Gastroesophageal sphincter (tissue), 4 donors: ENCODE measurements at regions not wholly inside any gene's neighbourhood (a gene's known extent, or its start where the extent isn't known, plus 50 kb on each side); places are given as distances from the start of the nearest gene placed in this dataset.
"Not testable (repeated sequence)": the region's sequence is repeated elsewhere in the genome, so short reads cannot be mapped to it uniquely, and the experiment has no call there.

Experiments
- ATAC-seq: fragments of 150-250 bp; one replicate; pipeline ENCODE4 v1.9.1; 2016; ENCODE audit warnings: mild to moderate bottlenecking, moderate library complexity
- H3K27ac ChIP-seq, 4 donors: fragments of 200-600 bp; sonication (generic) in 3 of 4; 1 replicate in 3 of 4; 2 replicates in 1 of 4; pipeline ENCODE4 v1.5.1; 2016 to 2019
- H3K27me3 ChIP-seq: fragments of 200-600 bp; sonication (generic); one replicate; pipeline ENCODE4 v1.5.1; 2019
- H3K36me3 ChIP-seq, 2 donors: fragments of 200-600 bp; sonication (generic); one replicate each; pipeline ENCODE4 v1.5.1; 2019; ENCODE audit warnings: control low read depth in 1 of 2
- H3K4me1 ChIP-seq, 3 donors: fragments of 200-600 bp; sonication (generic); 1 replicate in 2 of 3; 2 replicates in 1 of 3; pipeline ENCODE4 v1.5.1; 2016 to 2019; ENCODE audit warnings: control low read depth in 2 of 3
- H3K4me3 ChIP-seq, 2 donors: fragments of 200-600 bp; sonication (generic); one replicate each; pipeline ENCODE4 v1.5.1; 2019; ENCODE audit warnings: mild to moderate bottlenecking in 1 of 2, moderate library complexity in 1 of 2
- H3K9me3 ChIP-seq, 3 donors: fragments of 200-600 bp; sonication (generic); one replicate each; pipeline ENCODE4 v1.5.1; 2017 to 2019; ENCODE audit warnings: control low read depth in 2 of 3
- EP300 ChIP-seq: sonication (generic); formaldehyde crosslinking; IDR thresholded peaks from one replicate; pipeline ENCODE4 v1.6.1; 2017; ENCODE audit warnings: antibody characterized with exemption, mild to moderate bottlenecking
- POLR2A ChIP-seq, 2 donors: fragments of 450-650 bp; IDR thresholded peaks; one replicate each; pipeline ENCODE4 v1.6.1; 2017; ENCODE audit warnings: antibody characterized with exemption in 2 of 2, mild to moderate bottlenecking in 2 of 2, moderate library complexity in 1 of 2
- POLR2AphosphoS5 ChIP-seq: sonication (generic); formaldehyde crosslinking; IDR thresholded peaks from one replicate; pipeline ENCODE4 v1.6.1; 2017; ENCODE audit warnings: antibody characterized with exemption
- WGBS, 2 donors: methylation state at CpG; one replicate each; pipeline ENCODE4 v1.1.5; 2018; ENCODE audit warnings: low coverage in 1 of 2; 5-methylcytosine and 5-hydroxymethylcytosine counted together
- TF ChIP-seq, protein P1 (sequence below), 4 experiments: fragments of 200-600 bp in 2 of 4; fragments of 450-650 bp in 2 of 4; sonication (generic) in 1 of 4; IDR thresholded peaks; one replicate each; pipeline ENCODE4 v1.5.1; 2017 to 2019; ENCODE audit warnings: antibody characterized with exemption in 4 of 4, mild to moderate bottlenecking in 2 of 4, moderate library complexity in 2 of 4

DNA sequence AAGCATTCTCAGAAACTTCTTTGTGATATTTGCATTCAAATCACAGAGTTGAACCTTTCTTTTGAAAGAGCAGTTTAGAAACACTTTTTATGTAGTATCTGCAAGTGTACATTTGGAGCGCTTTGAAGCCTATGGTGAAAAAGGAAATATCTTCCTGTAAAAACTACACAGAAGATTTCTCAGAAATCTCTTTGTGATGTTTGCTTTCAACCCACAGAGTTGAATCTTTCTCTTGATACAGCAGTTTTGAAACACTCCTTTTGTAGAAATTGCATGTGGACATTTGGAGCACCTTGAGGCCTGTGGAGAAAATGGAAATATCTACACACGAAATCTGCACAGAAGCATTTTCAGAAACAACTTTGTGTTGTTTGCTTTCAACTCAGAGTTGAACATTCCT lies 612.3 kb upstream of the ZNF337 start:
- ATAC-seq = no peak
- H3K4me3 ChIP-seq = no peak overlapping the region
- no peaks in the 10 kb centered on the region for H3K4me1 ChIP-seq
- WGBS, 2 donors = 84 to 86% methylated on average over 2 of the region's 2 CpGs
- no peaks in the 10 kb centered on the region for H3K36me3 ChIP-seq
- no peaks in the 10 kb centered on the region for H3K9me3 ChIP-seq
- TF ChIP-seq EP300 = no peak
- no peak for TF ChIP-seq POLR2A (IDR thresholded peaks at IDR 0.05)
- TF ChIP-seq, protein P1, sequence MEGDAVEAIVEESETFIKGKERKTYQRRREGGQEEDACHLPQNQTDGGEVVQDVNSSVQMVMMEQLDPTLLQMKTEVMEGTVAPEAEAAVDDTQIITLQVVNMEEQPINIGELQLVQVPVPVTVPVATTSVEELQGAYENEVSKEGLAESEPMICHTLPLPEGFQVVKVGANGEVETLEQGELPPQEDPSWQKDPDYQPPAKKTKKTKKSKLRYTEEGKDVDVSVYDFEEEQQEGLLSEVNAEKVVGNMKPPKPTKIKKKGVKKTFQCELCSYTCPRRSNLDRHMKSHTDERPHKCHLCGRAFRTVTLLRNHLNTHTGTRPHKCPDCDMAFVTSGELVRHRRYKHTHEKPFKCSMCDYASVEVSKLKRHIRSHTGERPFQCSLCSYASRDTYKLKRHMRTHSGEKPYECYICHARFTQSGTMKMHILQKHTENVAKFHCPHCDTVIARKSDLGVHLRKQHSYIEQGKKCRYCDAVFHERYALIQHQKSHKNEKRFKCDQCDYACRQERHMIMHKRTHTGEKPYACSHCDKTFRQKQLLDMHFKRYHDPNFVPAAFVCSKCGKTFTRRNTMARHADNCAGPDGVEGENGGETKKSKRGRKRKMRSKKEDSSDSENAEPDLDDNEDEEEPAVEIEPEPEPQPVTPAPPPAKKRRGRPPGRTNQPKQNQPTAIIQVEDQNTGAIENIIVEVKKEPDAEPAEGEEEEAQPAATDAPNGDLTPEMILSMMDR (IDR thresholded peaks at IDR 0.05) = no peak
- no peak for TF ChIP-seq POLR2AphosphoS5
- H3K27me3 ChIP-seq = no peaks in the 10 kb centered on the region
- H3K27ac ChIP-seq = no peak overlapping the region

DNA sequence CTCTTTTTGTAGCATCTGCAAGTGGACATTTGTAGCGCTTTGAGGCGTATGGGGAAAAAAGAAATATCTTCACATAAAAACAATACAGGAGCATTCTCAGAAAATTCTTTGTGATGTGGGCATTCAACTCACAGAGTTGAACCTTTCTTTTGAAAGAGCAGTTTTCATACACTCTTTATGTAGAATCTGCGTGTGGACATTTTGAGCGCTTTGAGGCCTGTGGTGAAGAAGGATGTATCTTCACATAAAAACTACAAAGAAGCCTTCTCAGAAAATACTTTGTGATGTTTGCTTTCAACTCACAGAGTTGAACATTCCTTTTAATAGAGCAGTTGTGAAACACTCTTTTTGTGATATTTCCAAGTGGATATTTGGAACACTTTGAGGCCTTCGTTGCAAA lies 598.4 kb upstream of the ZNF337 start:
- no peak for ATAC-seq
- 94 to 100% methylated on average over 5 of the region's 5 CpGs for WGBS, 2 donors
- no peaks in the 10 kb centered on the region for H3K27me3 ChIP-seq
- H3K36me3 ChIP-seq = no peaks in the 10 kb centered on the region
- H3K4me1 ChIP-seq = no peaks in the 10 kb centered on the region
- no peak overlapping the region for H3K4me3 ChIP-seq
- H3K9me3 ChIP-seq = no peaks in the 10 kb centered on the region
- TF ChIP-seq EP300 = no peak
- H3K27ac ChIP-seq = no peak overlapping the region

GRCh38 chr20:26288379-26289061 lies 591.9 kb upstream of the ZNF337 start:
- not testable (repeated sequence) for H3K9me3 ChIP-seq, H3K4me1 ChIP-seq, ATAC-seq, H3K27me3 ChIP-seq, H3K4me3 ChIP-seq, H3K36me3 ChIP-seq, H3K27ac ChIP-seq
- 69 to 87% methylated on average over 5 to 7 of the region's 7 CpGs for WGBS, 2 donors

GRCh38 chr20:26279238-26279637 lies 582.6 kb upstream of the ZNF337 start:
- no peak for ATAC-seq
- TF ChIP-seq EP300 (no peak), POLR2A (IDR thresholded peaks at IDR 0.05) (no peak), POLR2AphosphoS5 (no peak)
- TF ChIP-seq, protein P1 (IDR thresholded peaks at IDR 0.05) = no peak
- 88 to 93% methylated on average over 5 of the region's 5 CpGs for WGBS, 2 donors

GRCh38 chr20:26277339-26277738 lies 580.7 kb upstream of the ZNF337 start:
- Histone ChIP-seq H3K4me1 (no peaks in the 10 kb centered on the region), H3K36me3 (no peaks in the 10 kb centered on the region), H3K4me3 (no peak overlapping the region), H3K27ac (no peak overlapping the region), H3K9me3 (no peaks in the 10 kb centered on the region), H3K27me3 (no peaks in the 10 kb centered on the region)
- 75 to 88% methylated on average over 4 to 9 of the region's 21 CpGs for WGBS, 2 donors
- ATAC-seq = no peak
- TF ChIP-seq POLR2A (IDR thresholded peaks at IDR 0.05) = no peak

More at GRCh38 chr20:26279238-26279637, 582.6 kb upstream of the ZNF337 start:
- no peaks in the 10 kb centered on the region for H3K36me3 ChIP-seq
- H3K9me3 ChIP-seq = no peaks in the 10 kb centered on the region
- H3K4me1 ChIP-seq = no peaks in the 10 kb centered on the region
- no peak overlapping the region for H3K4me3 ChIP-seq
- H3K27ac ChIP-seq = no peak overlapping the region
- no peaks in the 10 kb centered on the region for H3K27me3 ChIP-seq

DNA sequence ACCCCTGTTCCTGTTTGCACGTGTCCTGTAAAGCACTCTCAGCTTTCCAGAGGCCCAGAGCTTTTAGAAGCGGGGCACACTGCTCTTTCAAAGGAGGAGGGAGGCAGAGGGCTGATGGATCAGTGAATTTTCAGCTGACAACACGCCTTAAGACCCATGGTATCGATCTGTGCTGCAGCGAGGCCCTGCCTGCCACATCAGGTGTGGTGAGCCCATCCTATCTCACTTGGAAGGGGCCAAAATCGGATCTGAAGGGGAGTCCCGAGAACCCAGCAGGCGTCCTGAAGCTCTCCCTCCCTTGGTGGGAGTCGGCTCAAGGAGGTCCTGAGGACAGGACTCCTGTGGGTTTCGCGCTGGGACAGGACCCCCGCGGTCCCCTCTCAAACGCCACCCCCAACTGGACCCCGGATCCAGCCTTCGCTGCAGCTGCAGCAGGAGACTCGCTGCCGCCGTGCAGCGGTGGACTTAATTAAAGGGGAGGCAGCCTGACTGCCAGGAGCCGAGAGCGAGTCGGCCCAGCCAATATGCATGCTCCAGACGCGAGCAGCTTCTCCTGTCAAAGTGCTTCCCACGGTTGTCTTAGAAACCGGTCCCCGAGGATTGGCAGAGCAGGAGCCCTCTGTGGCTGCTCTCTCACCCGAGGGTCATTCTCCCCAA lies 580.0 kb upstream of the ZNF337 start:
- no CpG with 5 or more reads among the region's 29 CpGs for WGBS, 2 donors
- TF ChIP-seq POLR2A (IDR thresholded peaks at IDR 0.05) = no peak
- no peak for TF ChIP-seq POLR2AphosphoS5
- TF ChIP-seq EP300 = no peak
- TF ChIP-seq, protein P1 (IDR thresholded peaks at IDR 0.05) = no peak
- H3K4me1 ChIP-seq = no peaks in the 10 kb centered on the region
- no peak overlapping the region for H3K4me3 ChIP-seq
- H3K9me3 ChIP-seq = no peaks in the 10 kb centered on the region
- no peaks in the 10 kb centered on the region for H3K27me3 ChIP-seq
- no peak overlapping the region for H3K27ac ChIP-seq
- no peak for ATAC-seq
- H3K36me3 ChIP-seq = no peaks in the 10 kb centered on the region

- WGBS, 2 donors = 75 to 92% methylated on average over 2 to 3 of the region's 3 CpGs
- H3K36me3 ChIP-seq, H3K4me3 ChIP-seq, H3K9me3 ChIP-seq, ATAC-seq, H3K27ac ChIP-seq, H3K27me3 ChIP-seq, H3K4me1 ChIP-seq: not testable (repeated sequence)
Measured at GRCh38 chr20:26268762-26269161, 572.1 kb upstream of the ZNF337 start.

DNA sequence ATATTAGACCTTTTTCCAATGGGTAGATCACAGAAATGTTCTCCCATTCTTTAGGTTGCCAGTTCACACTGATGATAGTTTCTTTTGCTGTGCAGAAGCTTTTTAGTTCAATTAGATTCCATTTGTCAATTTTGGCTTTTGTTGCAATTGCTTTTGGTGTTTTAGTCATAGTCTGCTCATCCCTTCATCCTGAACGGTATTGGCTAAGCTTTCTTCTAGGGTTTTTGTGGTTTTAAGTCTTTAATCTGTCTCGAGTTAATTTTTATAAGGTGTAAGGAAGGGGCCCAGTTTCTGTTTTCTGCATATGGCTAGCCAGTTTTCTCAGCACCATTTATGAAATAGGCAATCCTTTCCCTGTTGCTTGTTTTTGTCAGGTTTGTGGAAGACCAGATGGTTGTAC lies 564.3 kb upstream of the ZNF337 start:
- not testable (repeated sequence) for ATAC-seq
- 64 to 70% methylated on average over 2 of the region's 2 CpGs for WGBS, 2 donors

GRCh38 chr20:26252311-26252975 lies 555.8 kb upstream of the ZNF337 start:
- not testable (repeated sequence) for H3K36me3 ChIP-seq, H3K4me3 ChIP-seq, H3K4me1 ChIP-seq, ATAC-seq, H3K27me3 ChIP-seq, H3K27ac ChIP-seq, H3K9me3 ChIP-seq
- 48 to 64% methylated on average over 2 to 4 of the region's 8 CpGs for WGBS, 2 donors

More for the DNA sequence above, 564.3 kb upstream of the ZNF337 start:
- not testable (repeated sequence) for H3K36me3 ChIP-seq, H3K27ac ChIP-seq, H3K9me3 ChIP-seq, H3K4me1 ChIP-seq, H3K27me3 ChIP-seq, H3K4me3 ChIP-seq
